Non-pigmented ciliary epithelial cell (primary cell): ENCODE measurements at regions not wholly inside any gene's neighbourhood (a gene's known extent, or its start where the extent isn't known, plus 50 kb on each side); places are given as distances from the start of the nearest gene placed in this dataset.
A peak's percentile ranks its signal among the peaks of the same experiment; 100 is the strongest.
"Not testable (repeated sequence)": the region's sequence is repeated elsewhere in the genome, so short reads cannot be mapped to it uniquely, and the experiment has no call there.

Source experiments
- DNase-seq: peaks from one replicate; pipeline ENCODE4 v3.0.0-alpha.2; 2010; ENCODE audit warnings: low read depth

DNA sequence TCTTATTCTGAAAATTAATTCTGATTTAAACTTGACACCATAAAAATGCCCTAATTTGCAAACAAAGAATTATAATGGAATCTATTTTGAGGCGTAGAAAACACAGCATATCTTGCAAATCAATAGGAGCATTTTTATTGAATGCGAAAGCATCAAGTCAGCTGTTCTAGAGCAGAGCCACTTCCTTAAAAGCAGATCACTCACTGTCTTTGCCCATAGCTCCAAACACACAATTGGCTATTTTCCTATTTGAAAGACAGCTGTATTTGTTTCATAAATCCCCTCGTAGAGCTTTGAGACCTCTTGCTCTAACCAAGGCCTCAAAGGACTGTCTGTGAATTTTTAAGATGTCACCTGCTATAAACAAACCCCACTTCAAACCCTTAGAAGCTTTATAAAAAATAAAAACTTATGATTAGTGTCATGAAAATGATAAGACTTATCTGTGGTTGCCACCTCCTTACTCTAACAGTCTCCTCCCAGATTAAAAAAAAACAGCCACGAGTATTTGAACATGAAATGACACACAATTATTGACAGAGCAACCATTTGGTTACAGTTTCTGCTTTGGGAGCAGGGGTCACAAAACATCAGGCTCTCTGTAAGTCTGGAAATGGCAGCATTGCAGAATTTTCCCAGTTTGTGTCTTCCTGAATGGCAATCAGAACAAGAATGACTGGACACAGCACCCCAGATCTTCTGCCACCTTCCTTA is 75.6 kb upstream of the RASEF start:
- no peak for DNase-seq

DNA sequence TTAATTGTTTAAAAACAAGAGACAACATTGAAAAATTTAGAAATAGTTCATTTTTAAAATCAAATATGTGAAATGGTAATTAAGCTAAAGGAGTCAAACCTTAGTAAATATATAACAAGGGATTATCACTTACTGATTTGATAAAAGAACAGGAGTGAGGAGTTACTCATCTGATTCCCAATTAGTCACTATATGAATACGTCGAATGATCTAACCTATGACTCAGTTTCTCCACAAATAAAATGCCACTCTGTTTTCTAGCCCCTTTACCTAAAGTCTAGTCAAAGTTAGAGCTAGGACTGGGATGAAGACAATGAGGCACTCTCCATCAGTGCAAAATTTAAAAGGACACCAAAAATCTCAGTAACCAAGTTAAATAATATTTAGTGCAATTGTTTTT is 70.4 kb upstream of the RASEF start:
- no peak for DNase-seq

DNA sequence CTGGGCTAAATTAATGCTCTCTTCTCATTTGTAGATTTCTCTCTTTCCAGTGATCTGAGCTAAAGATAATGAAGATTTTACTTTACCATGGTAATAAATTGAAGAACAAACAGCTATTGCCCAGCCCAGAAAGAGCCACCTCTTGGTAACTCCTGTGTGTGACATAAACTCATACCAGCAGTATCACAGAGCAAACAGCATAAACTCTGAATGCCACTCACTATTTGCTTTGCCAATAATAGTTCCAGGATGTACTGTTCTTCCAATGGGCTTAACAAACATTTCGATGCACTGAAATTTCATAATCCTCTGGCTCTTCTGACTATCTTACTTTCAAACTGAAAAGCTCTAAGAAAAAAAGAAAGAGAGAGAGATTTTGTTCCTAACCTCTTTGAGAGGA is 69.8 kb upstream of the RASEF start:
- DNase-seq = no peak

DNA sequence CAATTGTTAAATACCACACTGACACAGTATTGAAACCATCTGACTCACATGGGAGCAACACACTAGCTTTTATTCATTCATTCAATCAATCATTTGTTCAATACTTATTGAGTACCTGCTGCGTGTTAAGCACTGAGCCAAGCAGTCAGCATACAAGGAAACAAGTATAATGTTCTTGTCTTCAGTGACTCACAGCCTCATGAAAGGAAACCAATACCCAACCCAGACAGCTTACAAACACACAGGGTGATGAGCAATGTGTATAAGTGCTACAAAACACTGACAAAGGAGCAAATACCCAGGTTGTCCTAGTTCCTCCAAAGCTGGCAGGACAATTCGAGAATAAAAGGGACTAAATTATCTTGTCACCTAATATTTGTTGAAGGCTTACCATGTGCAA is 67.6 kb upstream of the RASEF start:
- peak; percentile 42 for DNase-seq

DNA sequence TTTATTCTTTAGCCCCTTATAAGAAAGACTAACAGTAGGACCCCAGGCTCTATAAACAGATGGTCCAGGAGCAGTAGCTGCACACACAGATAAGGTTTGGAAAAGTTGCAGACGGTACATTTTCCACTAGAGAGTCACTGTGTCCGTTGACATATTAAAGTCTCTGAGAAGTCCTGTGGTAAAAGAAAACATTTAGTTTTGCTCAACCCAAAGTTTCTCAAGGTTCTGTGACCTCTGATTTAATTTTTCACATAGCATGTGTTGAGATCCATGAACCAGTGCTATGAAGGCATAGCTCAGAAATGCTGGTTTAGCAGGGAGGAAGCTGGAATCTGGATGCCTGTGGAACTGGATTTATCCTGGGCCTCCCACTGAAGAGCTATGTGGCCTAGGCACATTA is 62.7 kb upstream of the RASEF start:
- no peak for DNase-seq

DNA sequence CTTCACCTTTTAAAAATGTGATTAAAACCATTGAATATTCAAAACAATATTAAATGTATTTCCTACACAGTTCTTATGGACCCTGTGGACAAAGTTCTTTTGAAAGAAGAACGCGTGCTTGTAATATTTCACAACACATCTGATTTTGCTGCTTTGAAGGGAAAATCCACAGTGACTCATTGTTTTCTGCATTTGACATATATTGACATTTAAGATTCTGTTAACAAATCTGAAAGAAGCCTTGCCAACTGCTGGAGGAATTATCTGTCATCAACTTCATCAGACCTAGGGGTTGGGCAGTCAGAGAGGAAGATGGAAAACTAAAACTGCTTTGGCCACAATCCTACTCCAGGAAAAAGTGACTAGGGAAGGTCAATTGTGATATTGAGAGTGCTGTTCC is 56.9 kb upstream of the RASEF start:
- no peak for DNase-seq

DNA sequence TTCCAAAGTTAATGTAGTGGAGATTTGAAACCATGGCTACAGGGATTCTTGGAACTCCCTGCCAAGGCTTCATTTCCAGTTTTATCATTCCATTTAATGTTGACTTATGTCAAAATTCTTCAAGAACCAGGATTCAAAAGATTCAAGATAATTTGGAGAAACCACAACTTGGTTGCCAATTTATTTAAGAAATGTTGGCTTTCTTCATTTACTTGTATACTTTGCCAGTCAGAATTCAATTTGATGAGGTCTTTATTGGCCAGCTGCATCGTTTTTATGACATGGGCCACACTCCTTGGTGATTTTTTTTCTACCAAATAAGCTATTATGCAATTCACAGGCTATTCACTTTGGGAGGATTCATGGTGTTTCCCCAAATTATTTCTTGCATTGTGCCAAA is 53.1 kb upstream of the RASEF start:
- no peak for DNase-seq

DNA sequence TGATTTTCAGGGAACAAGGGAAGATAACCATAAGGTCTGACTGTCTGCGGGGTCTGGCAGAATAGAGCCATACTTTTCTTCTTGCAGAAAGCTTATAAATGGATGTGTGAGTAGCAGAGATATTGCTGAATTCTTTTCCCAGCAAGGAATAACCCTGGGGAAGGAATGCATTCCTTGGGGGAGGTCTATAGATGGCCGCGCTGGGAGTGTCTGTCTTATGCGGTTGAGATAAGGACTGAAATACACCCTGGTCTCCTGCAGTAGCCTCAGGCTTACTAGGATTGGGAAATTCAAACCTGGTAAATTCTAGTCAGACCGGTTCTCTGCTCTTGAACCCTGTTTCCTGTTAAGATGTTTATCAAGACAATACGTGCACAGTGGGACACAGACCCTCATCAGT is 50.5 kb upstream of the RASEF start:
- DNase-seq = not testable (repeated sequence)
